ENCODE measurements at regions not wholly inside any gene's neighbourhood (a gene's known extent, or its start where the extent isn't known, plus 50 kb on each side); places are given as distances from the start of the nearest gene placed in this dataset.

GRCh38 chr3:34292605-34293300 is 494.3 kb downstream of the PDCD6IP start:
- Histone ChIP-seq H3K9me3 (no peaks in the 10 kb centered on the region), H3K36me3 (no peaks in the 10 kb centered on the region), H3K27me3 (no peaks in the 10 kb centered on the region), H3K4me3 (replicated peaks in 1 of 3) (no peak overlapping the region), H3K27ac (no peak overlapping the region), H3K4me1 (no peaks in the 10 kb centered on the region)
- TF ChIP-seq, protein P1, sequence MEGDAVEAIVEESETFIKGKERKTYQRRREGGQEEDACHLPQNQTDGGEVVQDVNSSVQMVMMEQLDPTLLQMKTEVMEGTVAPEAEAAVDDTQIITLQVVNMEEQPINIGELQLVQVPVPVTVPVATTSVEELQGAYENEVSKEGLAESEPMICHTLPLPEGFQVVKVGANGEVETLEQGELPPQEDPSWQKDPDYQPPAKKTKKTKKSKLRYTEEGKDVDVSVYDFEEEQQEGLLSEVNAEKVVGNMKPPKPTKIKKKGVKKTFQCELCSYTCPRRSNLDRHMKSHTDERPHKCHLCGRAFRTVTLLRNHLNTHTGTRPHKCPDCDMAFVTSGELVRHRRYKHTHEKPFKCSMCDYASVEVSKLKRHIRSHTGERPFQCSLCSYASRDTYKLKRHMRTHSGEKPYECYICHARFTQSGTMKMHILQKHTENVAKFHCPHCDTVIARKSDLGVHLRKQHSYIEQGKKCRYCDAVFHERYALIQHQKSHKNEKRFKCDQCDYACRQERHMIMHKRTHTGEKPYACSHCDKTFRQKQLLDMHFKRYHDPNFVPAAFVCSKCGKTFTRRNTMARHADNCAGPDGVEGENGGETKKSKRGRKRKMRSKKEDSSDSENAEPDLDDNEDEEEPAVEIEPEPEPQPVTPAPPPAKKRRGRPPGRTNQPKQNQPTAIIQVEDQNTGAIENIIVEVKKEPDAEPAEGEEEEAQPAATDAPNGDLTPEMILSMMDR (IDR thresholded peaks at IDR 0.05) = no peak
- TF ChIP-seq POLR2A (IDR thresholded peaks at IDR 0.05) = no peak
- 67 to 76% methylated on average over 3 of the region's 3 CpGs for WGBS, 2 donors
- intact Hi-C loops (cut with DNase I) = no loop called here
- no peak for DNase-seq

GRCh38 chr3:34294240-34294639 is 495.8 kb downstream of the PDCD6IP start:
- TF ChIP-seq POLR2A (IDR thresholded peaks at IDR 0.05) = no peak
- TF ChIP-seq, protein P1 (IDR thresholded peaks at IDR 0.05) = no peak
- H3K9me3 ChIP-seq = no peaks in the 10 kb centered on the region
- H3K36me3 ChIP-seq = no peaks in the 10 kb centered on the region
- DNase-seq = no peak
- H3K27ac ChIP-seq = no peak overlapping the region
- H3K4me3 ChIP-seq (replicated peaks in 1 of 3) = no peak overlapping the region
- no peaks in the 10 kb centered on the region for H3K4me1 ChIP-seq
- no peaks in the 10 kb centered on the region for H3K27me3 ChIP-seq
- intact Hi-C loops (cut with DNase I) = no loop called here

DNA sequence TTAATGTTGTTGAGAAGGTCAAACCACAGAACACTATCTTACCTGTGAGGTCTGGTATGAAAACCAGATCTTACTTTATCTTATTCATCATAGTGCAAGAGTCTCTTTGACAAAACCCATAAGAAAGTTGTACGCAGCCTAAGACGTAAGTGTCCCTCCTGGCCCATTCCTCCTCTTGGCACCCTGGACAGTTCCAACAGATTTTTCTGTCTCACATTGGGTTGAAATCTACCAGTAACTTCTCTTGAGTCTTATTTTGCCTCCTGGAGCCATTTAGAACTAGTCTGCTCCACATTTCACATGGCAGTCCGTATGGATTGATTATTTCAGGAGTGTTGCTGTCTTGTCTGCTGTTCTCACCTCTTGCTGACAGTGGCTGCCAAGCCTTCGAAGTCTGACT is 498.4 kb downstream of the PDCD6IP start:
- no peak overlapping the region for H3K4me3 ChIP-seq (replicated peaks in 1 of 3)

GRCh38 chr3:34298653-34299052 is 500.2 kb downstream of the PDCD6IP start:
- 81 to 87% methylated on average over 2 of the region's 2 CpGs for WGBS, 2 donors
- no peak for DNase-seq
- Histone ChIP-seq H3K36me3 (no peaks in the 10 kb centered on the region), H3K9me3 (no peaks in the 10 kb centered on the region), H3K4me1 (no peaks in the 10 kb centered on the region), H3K27ac (no peak overlapping the region), H3K4me3 (replicated peaks in 1 of 3) (no peak overlapping the region), H3K27me3 (no peaks in the 10 kb centered on the region)
- intact Hi-C loops (cut with DNase I) = no loop called here
- TF ChIP-seq, protein P1 (IDR thresholded peaks at IDR 0.05) = no peak
- TF ChIP-seq POLR2A (IDR thresholded peaks at IDR 0.05) = no peak

More for the DNA sequence above, 498.4 kb downstream of the PDCD6IP start:
- TF ChIP-seq, protein P1 (IDR thresholded peaks at IDR 0.05) = no peak
- TF ChIP-seq POLR2A (IDR thresholded peaks at IDR 0.05) = no peak
- no peaks in the 10 kb centered on the region for H3K27me3 ChIP-seq
- no peaks in the 10 kb centered on the region for H3K9me3 ChIP-seq
- intact Hi-C loops (cut with DNase I) = no loop called here
- H3K36me3 ChIP-seq = no peaks in the 10 kb centered on the region
- H3K4me1 ChIP-seq = no peaks in the 10 kb centered on the region
- no peak overlapping the region for H3K27ac ChIP-seq
- 70 to 74% methylated on average over 4 of the region's 4 CpGs for WGBS, 2 donors
- DNase-seq = no peak

DNA sequence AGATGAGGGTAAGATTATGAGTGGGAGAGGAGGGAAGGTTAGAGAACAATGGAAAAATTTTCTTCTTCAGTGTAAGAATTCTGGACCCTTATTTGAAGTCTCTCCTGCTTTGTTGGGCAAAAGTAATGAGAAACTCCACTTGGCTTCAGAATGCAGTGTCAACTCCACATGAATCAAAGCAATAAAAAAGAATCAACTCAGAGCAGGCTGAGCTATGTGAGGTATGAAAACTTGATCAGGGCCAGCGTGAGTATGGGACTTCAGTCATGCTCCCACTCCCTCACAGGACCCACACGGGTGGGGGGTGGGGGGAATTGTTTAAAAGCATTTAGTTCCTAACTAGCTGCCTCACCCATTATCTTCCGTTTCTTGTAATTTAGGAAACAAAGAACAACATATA is 502.2 kb downstream of the PDCD6IP start:
- 35 to 38% methylated on average over 3 of the region's 3 CpGs for WGBS, 2 donors
- intact Hi-C loops (cut with DNase I) = no loop called here
- Histone ChIP-seq H3K27me3 (no peaks in the 10 kb centered on the region), H3K4me3 (replicated peaks in 1 of 3) (no peak overlapping the region), H3K27ac (no peak overlapping the region), H3K4me1 (no peaks in the 10 kb centered on the region), H3K36me3 (no peaks in the 10 kb centered on the region), H3K9me3 (no peaks in the 10 kb centered on the region)
- TF ChIP-seq, protein P1 (IDR thresholded peaks at IDR 0.05) = no peak
- DNase-seq = no peak
